ENCODE measurements at regions not wholly inside any gene's neighbourhood (a gene's known extent, or its start where the extent isn't known, plus 50 kb on each side); places are given as distances from the start of the nearest gene placed in this dataset.

DNA sequence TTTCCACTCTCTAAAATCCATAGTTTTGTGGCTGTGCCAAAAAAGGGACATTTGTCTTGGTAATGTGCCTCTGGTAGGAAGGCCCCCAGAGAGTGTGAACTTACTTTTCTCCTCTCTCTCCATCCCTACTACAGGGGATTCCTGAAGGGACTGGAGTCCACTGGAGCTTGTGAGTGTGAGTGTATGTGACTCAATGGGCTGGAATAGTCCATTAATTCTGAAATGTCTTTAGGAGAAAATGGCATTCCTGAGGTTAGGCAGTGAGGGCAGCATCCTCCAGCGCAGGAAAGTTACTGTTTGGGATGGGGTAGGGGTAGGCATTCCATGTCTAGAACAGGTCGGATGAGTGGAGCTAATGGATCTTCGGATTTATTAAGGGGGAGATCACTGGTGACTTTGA, 59.8 kb upstream of the CACNA2D3 start:
- TF ChIP-seq CTCF (IDR thresholded peaks at IDR 0.05) (no peak), EP300 (IDR thresholded peaks at IDR 0.05) (no peak)
